ENCODE measurements at regions not wholly inside any gene's neighbourhood (a gene's known extent, or its start where the extent isn't known, plus 50 kb on each side); places are given as distances from the start of the nearest gene placed in this dataset.

DNA sequence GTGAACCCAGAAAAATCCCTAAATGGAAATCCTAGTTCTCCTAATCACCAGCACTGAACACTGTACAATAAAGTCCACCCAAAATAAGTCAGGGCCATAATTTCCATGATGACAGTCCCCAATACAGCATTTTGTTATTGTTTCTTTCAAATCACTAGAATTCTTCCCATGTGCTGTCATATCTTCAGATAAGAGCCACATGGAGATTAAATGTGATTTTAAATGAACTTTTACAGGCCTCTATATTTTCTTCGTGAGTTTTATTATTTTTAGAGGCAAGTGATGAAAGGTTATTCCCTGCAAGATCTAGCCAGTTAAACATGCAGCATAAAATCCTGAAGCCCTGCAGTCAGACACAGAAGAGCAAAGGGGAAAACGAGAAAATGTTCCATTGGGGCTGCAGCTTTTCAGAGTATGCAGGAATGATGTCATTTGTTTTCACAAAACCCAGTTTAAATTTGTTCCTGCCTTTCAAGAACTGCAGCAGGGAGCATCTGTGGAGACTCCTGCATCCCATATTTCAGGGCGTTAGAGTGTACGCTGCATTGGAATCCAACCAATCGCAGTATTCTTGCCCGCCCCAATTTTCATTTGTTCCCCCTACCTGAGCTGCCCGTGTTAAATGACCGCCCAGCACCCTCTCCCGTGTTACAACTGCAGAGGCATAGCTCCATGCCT, 167.2 kb upstream of the KLF12 start:
- no peak for DNase-seq (ENCODE audit: insufficient read length)

DNA sequence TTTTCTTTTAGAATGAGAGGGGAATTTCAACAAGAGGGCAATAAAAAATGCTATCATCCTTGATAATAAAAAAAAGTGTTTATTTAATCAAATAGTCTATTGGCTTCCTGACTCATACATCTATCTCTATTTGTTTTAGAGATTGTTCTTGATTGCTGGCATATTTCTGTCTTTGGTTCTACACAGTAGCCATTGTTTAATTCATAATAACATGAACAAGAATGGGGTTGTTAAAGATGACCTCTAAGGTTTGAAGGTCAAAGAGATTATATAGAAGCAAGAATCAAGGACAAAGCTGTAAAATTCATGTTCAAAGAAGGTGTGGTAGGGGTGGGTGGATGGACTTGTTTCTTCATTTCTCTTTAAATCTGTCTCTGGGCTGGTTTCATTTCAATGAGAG, 166.0 kb upstream of the KLF12 start:
- no peak for TF ChIP-seq POLR2A (IDR thresholded peaks at IDR 0.05; ENCODE audit: low read depth, low read length)
- TF ChIP-seq TAF1 (IDR thresholded peaks at IDR 0.05; ENCODE audit: borderline replicate concordance, low read depth, low read length), result no peak
- TF ChIP-seq POLR2AphosphoS5 (IDR thresholded peaks at IDR 0.05; ENCODE audit: low read depth, low read length), result no peak
- no peak for DNase-seq (ENCODE audit: insufficient read length)

More for the DNA sequence above, 167.2 kb upstream of the KLF12 start:
- FAIRE-seq, result no peak
- TF ChIP-seq POLR2A (IDR thresholded peaks at IDR 0.05; ENCODE audit: low read depth, low read length), result no peak
- no peak for TF ChIP-seq POLR2AphosphoS5 (IDR thresholded peaks at IDR 0.05; ENCODE audit: low read depth, low read length)
- no peak for TF ChIP-seq TAF1 (IDR thresholded peaks at IDR 0.05; ENCODE audit: borderline replicate concordance, low read depth, low read length)

GRCh38 chr13:74299721-74300120, 165.5 kb upstream of the KLF12 start:
- FAIRE-seq (no peak), DNase-seq (ENCODE audit: insufficient read length) (no peak)
- TF ChIP-seq POLR2AphosphoS5 (IDR thresholded peaks at IDR 0.05; ENCODE audit: low read depth, low read length) (no peak), POLR2A (IDR thresholded peaks at IDR 0.05; ENCODE audit: low read depth, low read length) (no peak), TAF1 (IDR thresholded peaks at IDR 0.05; ENCODE audit: borderline replicate concordance, low read depth, low read length) (no peak)

More for the DNA sequence above, 166.0 kb upstream of the KLF12 start:
- no peak for FAIRE-seq

- FAIRE-seq (no peak), DNase-seq (ENCODE audit: insufficient read length) (no peak)
- TF ChIP-seq POLR2A (IDR thresholded peaks at IDR 0.05; ENCODE audit: low read depth, low read length) (no peak), TAF1 (IDR thresholded peaks at IDR 0.05; ENCODE audit: borderline replicate concordance, low read depth, low read length) (no peak), POLR2AphosphoS5 (IDR thresholded peaks at IDR 0.05; ENCODE audit: low read depth, low read length) (no peak)
Measured at GRCh38 chr13:74298923-74299322, 164.7 kb upstream of the KLF12 start.

DNA sequence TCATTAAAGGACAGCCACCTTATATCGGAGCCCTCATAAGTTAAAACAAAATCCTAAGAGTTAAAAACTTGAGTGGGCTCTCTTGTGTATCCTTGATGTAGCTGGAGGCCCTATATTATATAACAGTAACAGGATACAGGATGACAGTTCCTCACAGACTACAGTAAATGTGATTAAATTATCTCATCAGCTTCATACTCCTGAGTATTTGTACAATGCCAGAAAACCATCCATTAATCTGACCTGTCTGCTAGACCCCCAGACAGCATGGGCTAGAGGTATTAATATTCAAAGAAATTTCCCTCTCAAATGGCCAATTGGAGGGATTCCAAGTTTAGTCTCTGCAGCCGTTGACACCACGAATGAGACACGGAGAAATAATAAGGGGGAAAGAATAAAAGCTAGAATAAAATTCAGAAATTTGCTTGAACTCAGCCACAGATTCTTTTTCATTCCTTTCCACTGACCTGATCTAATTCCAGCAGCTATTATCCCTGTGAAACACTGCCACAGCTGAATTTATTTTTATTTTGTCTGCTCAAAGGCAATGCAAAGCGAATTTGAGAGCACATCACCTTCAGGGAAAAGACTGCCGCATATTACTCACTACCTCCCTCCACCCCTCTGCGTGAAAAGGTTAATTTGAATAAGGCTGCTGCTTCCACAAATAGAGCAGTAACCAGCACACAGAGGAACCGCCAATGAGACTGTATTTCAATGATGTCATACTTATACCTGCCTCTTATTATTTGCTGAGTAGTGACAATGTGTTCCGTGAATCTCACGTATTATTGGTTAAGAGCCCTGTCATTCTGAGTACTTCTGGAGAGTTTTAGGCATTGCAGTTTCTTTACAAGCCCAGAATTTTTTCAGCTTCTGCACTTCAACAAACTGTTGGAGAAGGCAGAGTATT, 155.9 kb upstream of the KLF12 start:
- peak; percentile 72 for FAIRE-seq
- DNase-seq (ENCODE audit: insufficient read length), result no peak
- TF ChIP-seq POLR2AphosphoS5 (IDR thresholded peaks at IDR 0.05; ENCODE audit: low read depth, low read length) (no peak), TAF1 (IDR thresholded peaks at IDR 0.05; ENCODE audit: borderline replicate concordance, low read depth, low read length) (no peak), POLR2A (IDR thresholded peaks at IDR 0.05; ENCODE audit: low read depth, low read length) (no peak)

- TF ChIP-seq TAF1 (IDR thresholded peaks at IDR 0.05; ENCODE audit: borderline replicate concordance, low read depth, low read length), result no peak
- no peak for TF ChIP-seq POLR2A (IDR thresholded peaks at IDR 0.05; ENCODE audit: low read depth, low read length)
- no peak for TF ChIP-seq POLR2AphosphoS5 (IDR thresholded peaks at IDR 0.05; ENCODE audit: low read depth, low read length)
- FAIRE-seq (no peak), DNase-seq (ENCODE audit: insufficient read length) (no peak)
Measured at GRCh38 chr13:74289107-74289506, 154.9 kb upstream of the KLF12 start.

- FAIRE-seq (peak; percentile 83), DNase-seq (ENCODE audit: insufficient read length) (no peak)
- TF ChIP-seq TAF1 (IDR thresholded peaks at IDR 0.05; ENCODE audit: borderline replicate concordance, low read depth, low read length), result no peak
- TF ChIP-seq POLR2A (IDR thresholded peaks at IDR 0.05; ENCODE audit: low read depth, low read length), result no peak
- no peak for TF ChIP-seq POLR2AphosphoS5 (IDR thresholded peaks at IDR 0.05; ENCODE audit: low read depth, low read length)
Measured at GRCh38 chr13:74288361-74288911, 154.2 kb upstream of the KLF12 start.

GRCh38 chr13:74287724-74288169, 153.5 kb upstream of the KLF12 start:
- TF ChIP-seq POLR2AphosphoS5 (IDR thresholded peaks at IDR 0.05; ENCODE audit: low read depth, low read length), result no peak
- no peak for TF ChIP-seq POLR2A (IDR thresholded peaks at IDR 0.05; ENCODE audit: low read depth, low read length)
- no peak for TF ChIP-seq TAF1 (IDR thresholded peaks at IDR 0.05; ENCODE audit: borderline replicate concordance, low read depth, low read length)
- FAIRE-seq (peak; percentile 88), DNase-seq (ENCODE audit: insufficient read length) (no peak)

DNA sequence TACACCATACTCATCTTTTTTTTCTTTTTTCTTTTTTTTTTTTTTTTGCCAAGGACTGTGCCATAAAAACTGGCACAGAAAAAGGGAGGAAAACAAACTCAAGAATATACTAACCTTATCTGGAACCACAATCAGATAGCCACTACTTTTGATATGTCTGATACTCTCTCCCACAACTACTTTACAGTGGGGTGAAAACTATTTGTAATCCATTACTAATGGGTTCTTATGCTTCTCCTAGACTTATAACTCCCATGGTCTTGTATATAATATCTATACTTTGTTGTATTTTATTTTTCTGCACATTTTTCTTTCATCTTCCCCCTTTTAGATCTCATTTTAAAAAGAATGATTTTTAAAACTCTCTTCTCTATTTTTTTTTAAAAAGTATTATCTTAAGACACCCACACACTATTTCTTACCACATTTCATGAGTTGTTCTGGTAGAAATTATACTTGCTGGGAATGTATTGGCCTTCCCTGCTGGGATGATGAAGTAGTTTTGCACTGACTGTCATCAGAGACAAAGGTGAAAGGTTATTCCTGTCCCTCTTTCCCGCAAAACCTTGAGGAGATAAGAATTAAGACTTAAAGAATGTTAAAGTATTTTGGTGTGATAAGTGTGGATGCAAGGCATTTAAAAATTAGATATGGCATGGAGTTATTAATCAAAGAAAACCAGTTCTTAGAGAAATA, 146.7 kb upstream of the KLF12 start:
- no peak for TF ChIP-seq POLR2A (IDR thresholded peaks at IDR 0.05; ENCODE audit: low read depth, low read length)
- no peak for TF ChIP-seq TAF1 (IDR thresholded peaks at IDR 0.05; ENCODE audit: borderline replicate concordance, low read depth, low read length)
- no peak for TF ChIP-seq POLR2AphosphoS5 (IDR thresholded peaks at IDR 0.05; ENCODE audit: low read depth, low read length)
- DNase-seq (ENCODE audit: insufficient read length) (no peak), FAIRE-seq (no peak)

DNA sequence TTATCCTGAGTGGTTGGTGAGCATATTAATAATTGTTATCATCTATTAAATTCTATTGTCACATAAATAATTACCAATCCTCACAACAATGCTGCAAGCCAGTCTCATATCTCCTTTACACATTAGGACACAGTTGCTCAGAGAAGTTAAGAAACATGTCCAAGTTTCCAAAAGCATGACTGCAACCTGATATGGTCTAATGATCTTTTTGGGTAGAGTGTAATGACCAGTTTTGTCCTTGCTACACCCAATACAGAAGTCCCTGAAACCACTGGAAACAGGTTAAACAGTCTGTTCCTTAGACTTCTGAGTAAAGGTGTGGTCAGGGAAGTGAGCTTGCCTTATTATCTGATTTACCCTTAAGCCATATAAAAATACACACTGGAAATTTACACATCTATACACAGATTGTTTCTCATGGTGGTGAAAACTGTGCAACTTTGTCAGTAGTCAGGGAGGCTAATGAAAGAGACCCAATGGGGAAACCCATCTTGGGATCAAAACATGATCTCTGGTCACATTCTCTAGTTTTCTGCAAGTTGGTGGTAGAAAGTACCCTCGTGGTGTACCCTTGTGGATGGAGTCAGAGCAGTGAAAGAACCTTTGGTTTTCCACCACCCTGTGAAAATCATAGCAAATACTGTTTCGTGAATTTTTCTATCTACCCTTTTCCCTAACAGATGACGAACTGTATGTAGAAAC, 146.0 kb upstream of the KLF12 start:
- TF ChIP-seq POLR2AphosphoS5 (IDR thresholded peaks at IDR 0.05; ENCODE audit: low read depth, low read length) (no peak), TAF1 (IDR thresholded peaks at IDR 0.05; ENCODE audit: borderline replicate concordance, low read depth, low read length) (no peak), POLR2A (IDR thresholded peaks at IDR 0.05; ENCODE audit: low read depth, low read length) (no peak)
- DNase-seq (ENCODE audit: insufficient read length) (no peak), FAIRE-seq (no peak)

All from GM12892 (cell line).